ENCODE measurements at regions not wholly inside any gene's neighbourhood (a gene's known extent, or its start where the extent isn't known, plus 50 kb on each side); places are given as distances from the start of the nearest gene placed in this dataset.
"Not testable (repeated sequence)": the region's sequence is repeated elsewhere in the genome, so short reads cannot be mapped to it uniquely, and the experiment has no call there.

GRCh38 chr5:82493221-82493620, 215.1 kb upstream of the RPS23 start:
- no peak for DNase-seq (ENCODE audit: low read depth)

- DNase-seq (ENCODE audit: low read depth), result no peak
These were observed 213.2 kb upstream of the RPS23 start for GRCh38 chr5:82491397-82491796.

- no peak for DNase-seq (ENCODE audit: low read depth)
These were observed 211.5 kb upstream of the RPS23 start for GRCh38 chr5:82489683-82490082.

- DNase-seq (ENCODE audit: low read depth), result no peak
These were observed 209.0 kb upstream of the RPS23 start for GRCh38 chr5:82487131-82487530.

GRCh38 chr5:82480331-82480730, 202.2 kb upstream of the RPS23 start:
- DNase-seq (ENCODE audit: low read depth), result no peak

GRCh38 chr5:82476155-82476554, 198.0 kb upstream of the RPS23 start:
- no peak for DNase-seq (ENCODE audit: low read depth)

GRCh38 chr5:82473262-82473661, 195.1 kb upstream of the RPS23 start:
- no peak for DNase-seq (ENCODE audit: low read depth)

- DNase-seq (ENCODE audit: low read depth), result no peak
These were observed 192.2 kb upstream of the RPS23 start for GRCh38 chr5:82470185-82470994.

- DNase-seq (ENCODE audit: low read depth), result no peak
These were observed 188.9 kb upstream of the RPS23 start for GRCh38 chr5:82466986-82467561.

GRCh38 chr5:82465235-82465634, 187.1 kb upstream of the RPS23 start:
- no peak for DNase-seq (ENCODE audit: low read depth)

- no peak for DNase-seq (ENCODE audit: low read depth)
These were observed 181.5 kb upstream of the RPS23 start for GRCh38 chr5:82459626-82460025.

GRCh38 chr5:82455317-82455716, 177.2 kb upstream of the RPS23 start:
- DNase-seq (ENCODE audit: low read depth), result not testable (repeated sequence)

GRCh38 chr5:82448374-82448773, 170.2 kb upstream of the RPS23 start:
- DNase-seq (ENCODE audit: low read depth), result no peak

- DNase-seq (ENCODE audit: low read depth), result no peak
These were observed 169.8 kb upstream of the RPS23 start for GRCh38 chr5:82447913-82448312.

GRCh38 chr5:82446809-82447208, 168.7 kb upstream of the RPS23 start:
- DNase-seq (ENCODE audit: low read depth), result no peak

GRCh38 chr5:82445726-82446335, 167.7 kb upstream of the RPS23 start:
- no peak for DNase-seq (ENCODE audit: low read depth)

- no peak for DNase-seq (ENCODE audit: low read depth)
These were observed 161.7 kb upstream of the RPS23 start for GRCh38 chr5:82439750-82440445.

- not testable (repeated sequence) for DNase-seq (ENCODE audit: low read depth)
These were observed 159.4 kb upstream of the RPS23 start for GRCh38 chr5:82437565-82437964.

GRCh38 chr5:82436291-82436690, 158.1 kb upstream of the RPS23 start:
- DNase-seq (ENCODE audit: low read depth), result no peak

GRCh38 chr5:82434696-82435660, 156.8 kb upstream of the RPS23 start:
- not testable (repeated sequence) for DNase-seq (ENCODE audit: low read depth)

GRCh38 chr5:82426464-82427154, 148.5 kb upstream of the RPS23 start:
- DNase-seq (ENCODE audit: low read depth), result no peak
